Neuronal stem cell (in vitro differentiated cells): ENCODE measurements at regions not wholly inside any gene's neighbourhood (a gene's known extent, or its start where the extent isn't known, plus 50 kb on each side); places are given as distances from the start of the nearest gene placed in this dataset.

Experiments
- DNase-seq: peaks from one replicate; pipeline ENCODE4 v3.0.0-alpha.2; 2013; ENCODE audit warnings: low spot score
- H2AFZ ChIP-seq: one replicate; pipeline ENCODE4 v1.6.1; 2013; ENCODE audit warnings: mild to moderate bottlenecking, low read length, inconsistent platforms
- H2AK5ac ChIP-seq: 2 replicates; pipeline ENCODE4 v1.6.1; 2013; ENCODE audit warnings: low read depth, mild to moderate bottlenecking, inconsistent platforms, low read length, moderate library complexity, mixed read lengths
- H2BK120ac ChIP-seq: 2 replicates; pipeline ENCODE4 v1.6.1; 2013; ENCODE audit warnings: low read depth, mild to moderate bottlenecking, inconsistent platforms, low read length, moderate library complexity, mixed read lengths
- H2BK12ac ChIP-seq: one replicate; pipeline ENCODE4 v1.6.1; 2013; ENCODE audit warnings: low read length, inconsistent platforms
- H2BK15ac ChIP-seq: 2 replicates; pipeline ENCODE4 v1.6.1; 2013; ENCODE audit warnings: mild to moderate bottlenecking, low read length, inconsistent platforms, mixed read lengths
- H2BK5ac ChIP-seq: one replicate; pipeline ENCODE4 v1.6.1; 2013; ENCODE audit warnings: inconsistent platforms, mild to moderate bottlenecking, low read length, moderate library complexity
- H3K14ac ChIP-seq: one replicate; pipeline ENCODE4 v1.6.1; 2013; ENCODE audit warnings: low read length, inconsistent platforms
- H3K18ac ChIP-seq: 2 replicates; pipeline ENCODE4 v1.6.1; 2013; ENCODE audit warnings: low read length, inconsistent platforms
- H3K23ac ChIP-seq: 2 replicates; pipeline ENCODE4 v1.6.1; 2013; ENCODE audit warnings: low read depth, mild to moderate bottlenecking, mixed read lengths, low read length, inconsistent platforms; ENCODE audit not compliant: poor library complexity
- H3K27ac ChIP-seq: replicated peaks from 3 replicates; pipeline ENCODE4 v1.5.1; 2013; ENCODE audit warnings: low read length, inconsistent platforms
- H3K27me3 ChIP-seq, 3 experiments: 2 replicates each; pipeline ENCODE4 v1.6.1; 2013; ENCODE audit warnings: low read length in 3 of 3, mild to moderate bottlenecking in 2 of 3, inconsistent platforms in 1 of 3, low read depth in 1 of 3, mixed read lengths in 1 of 3, moderate library complexity in 1 of 3; ENCODE audit not compliant: control insufficient read depth in 3 of 3, insufficient read depth in 3 of 3
- H3K36me3 ChIP-seq, 2 donors: replicated peaks in 1 of 2; 2 replicates each; pipeline ENCODE4 v1.6.1; 2013; ENCODE audit warnings: low read length in 2 of 2; ENCODE audit not compliant: control insufficient read depth in 2 of 2, insufficient read depth in 2 of 2
- H3K4ac ChIP-seq: 2 replicates; pipeline ENCODE4 v1.6.1; 2013; ENCODE audit warnings: inconsistent platforms, mild to moderate bottlenecking, low read length, moderate library complexity
- H3K4me1 ChIP-seq, 2 donors: 1 replicate in 1 of 2; 2 replicates in 1 of 2; pipeline ENCODE4 v1.6.1; 2013; ENCODE audit warnings: low read length in 2 of 2, low read depth in 1 of 2; ENCODE audit not compliant: control insufficient read depth in 2 of 2, insufficient read depth in 1 of 2
- H3K4me2 ChIP-seq: one replicate; pipeline ENCODE4 v1.6.1; 2013; ENCODE audit warnings: mild to moderate bottlenecking, low read length, inconsistent platforms; ENCODE audit not compliant: insufficient read depth, poor library complexity, severe bottlenecking
- H3K4me3 ChIP-seq, 2 donors: 2 replicates each; pipeline ENCODE4 v1.5.1; 2013; ENCODE audit warnings: low read length in 2 of 2, mild to moderate bottlenecking in 2 of 2, inconsistent platforms in 1 of 2, moderate library complexity in 1 of 2
- H3K79me1 ChIP-seq: one replicate; pipeline ENCODE4 v1.6.1; 2013; ENCODE audit warnings: low read depth, mild to moderate bottlenecking, inconsistent platforms, low read length, moderate library complexity
- H3K9ac ChIP-seq: one replicate; pipeline ENCODE4 v1.6.1; 2013; ENCODE audit warnings: mild to moderate bottlenecking, low read depth, low read length, inconsistent platforms; ENCODE audit not compliant: poor library complexity
- H3K9me3 ChIP-seq, 2 donors: replicated peaks in 1 of 2; 2 replicates each; pipeline versions ENCODE3 to v1.6.1; 2013; ENCODE audit warnings: low read length in 2 of 2, mild to moderate bottlenecking in 2 of 2, inconsistent platforms in 1 of 2, low read depth in 1 of 2, mixed read lengths in 1 of 2, moderate library complexity in 1 of 2; ENCODE audit not compliant: control insufficient read depth in 2 of 2, insufficient read depth in 1 of 2
- H4K8ac ChIP-seq: one replicate; pipeline ENCODE4 v1.6.1; 2013; ENCODE audit warnings: low read depth, mild to moderate bottlenecking, inconsistent platforms, low read length, moderate library complexity
- H4K91ac ChIP-seq: one replicate; pipeline ENCODE4 v1.6.1; 2013; ENCODE audit warnings: low read length, low read depth, mild to moderate bottlenecking, inconsistent platforms; ENCODE audit not compliant: poor library complexity
- WGBS, 2 donors: extraction: QIAGEN DNeasy Blood & Tissue Kit; methylation state at CpG; one replicate each; pipeline ENCODE4 v1.1.7; 2013; ENCODE audit warnings: missing lambda C conversion rate in 2 of 2, mixed read lengths in 1 of 2; ENCODE audit not compliant: insufficient read length in 2 of 2, insufficient replicate concordance in 1 of 2; ENCODE audit errors: extremely low coverage in 2 of 2; 5-methylcytosine and 5-hydroxymethylcytosine counted together

- no CpG with 5 or more reads among the region's 2 CpGs for WGBS, 2 donors
These were observed 247.1 kb upstream of the MON1B start for GRCh38 chr16:76943921-76944320.

GRCh38 chr16:76946879-76947278, 244.1 kb upstream of the MON1B start:
- Histone ChIP-seq H3K4me3 (no peak overlapping the region), H3K36me3 (no peaks in the 10 kb centered on the region), H4K8ac (no peak overlapping the region), H4K91ac (no peak overlapping the region), H2BK12ac (no peak overlapping the region), H3K4me2 (no peak overlapping the region), H3K27me3 (no peaks in the 10 kb centered on the region), H3K14ac (no peak overlapping the region), H3K79me1 (no peaks in the 10 kb centered on the region), H3K23ac (no peak overlapping the region), H2BK5ac (no peak overlapping the region), H2AFZ (no peak overlapping the region), H2AK5ac (no peak overlapping the region), H3K9me3 (no peaks in the 10 kb centered on the region), H2BK120ac (no peak overlapping the region), H3K4me1 (no peaks in the 10 kb centered on the region), H3K18ac (no peak overlapping the region), H3K9ac (no peak overlapping the region), H2BK15ac (no peak overlapping the region), H3K4ac (no peak overlapping the region), H3K27ac (no peak overlapping the region)
- no CpG with 5 or more reads among the region's 3 CpGs for WGBS, 2 donors
- DNase-seq: no peak

More at GRCh38 chr16:76943921-76944320, 247.1 kb upstream of the MON1B start:
- Histone ChIP-seq H3K4ac (no peak overlapping the region), H3K14ac (no peak overlapping the region), H2BK15ac (no peak overlapping the region), H3K27me3 (no peaks in the 10 kb centered on the region), H3K79me1 (no peaks in the 10 kb centered on the region), H3K27ac (no peak overlapping the region), H3K4me3 (no peak overlapping the region), H3K36me3 (no peaks in the 10 kb centered on the region), H4K91ac (no peak overlapping the region), H2BK120ac (no peak overlapping the region), H3K9me3 (no peaks in the 10 kb centered on the region), H2AFZ (no peak overlapping the region), H3K4me1 (peaks cover 0 to 2% of the 10 kb centered on the region in 2 donors), H2AK5ac (no peak overlapping the region), H3K23ac (no peak overlapping the region), H2BK5ac (no peak overlapping the region), H3K4me2 (no peak overlapping the region), H3K18ac (no peak overlapping the region), H4K8ac (no peak overlapping the region), H2BK12ac (no peak overlapping the region), H3K9ac (no peak overlapping the region)
- DNase-seq: no peak

- no peak overlapping the region for H4K91ac ChIP-seq
- no peak overlapping the region for H3K14ac ChIP-seq
- no peak overlapping the region for H3K4me2 ChIP-seq
- H3K4me1 ChIP-seq: no peaks in the 10 kb centered on the region
- no CpG with 5 or more reads among the region's 4 CpGs for WGBS, 2 donors
- H3K23ac ChIP-seq: no peak overlapping the region
- no peak overlapping the region for H2BK15ac ChIP-seq
- H2BK120ac ChIP-seq: no peak overlapping the region
- H4K8ac ChIP-seq: no peak overlapping the region
- H3K4ac ChIP-seq: no peak overlapping the region
- no peak overlapping the region for H2BK5ac ChIP-seq
- no peaks in the 10 kb centered on the region for H3K27me3 ChIP-seq
- no peak overlapping the region for H3K9ac ChIP-seq
- H2BK12ac ChIP-seq: no peak overlapping the region
- H3K27ac ChIP-seq: no peak overlapping the region
- H3K36me3 ChIP-seq: no peaks in the 10 kb centered on the region
- no peak overlapping the region for H3K4me3 ChIP-seq
- H2AK5ac ChIP-seq: no peak overlapping the region
- no peak overlapping the region for H3K18ac ChIP-seq
- no peak overlapping the region for H2AFZ ChIP-seq
- no peaks in the 10 kb centered on the region for H3K9me3 ChIP-seq
- DNase-seq: no peak
- H3K79me1 ChIP-seq: no peaks in the 10 kb centered on the region
These were observed 243.2 kb upstream of the MON1B start for GRCh38 chr16:76947749-76948148.

- H3K4me2 ChIP-seq: no peak overlapping the region
- H2AFZ ChIP-seq: no peak overlapping the region
- H2BK120ac ChIP-seq: no peak overlapping the region
- no peak overlapping the region for H3K9ac ChIP-seq
- no peaks in the 10 kb centered on the region for H3K9me3 ChIP-seq
- H3K4ac ChIP-seq: no peak overlapping the region
- H3K23ac ChIP-seq: no peak overlapping the region
- no peak overlapping the region for H4K91ac ChIP-seq
- no peak overlapping the region for H3K14ac ChIP-seq
- H4K8ac ChIP-seq: no peak overlapping the region
- H3K79me1 ChIP-seq: no peaks in the 10 kb centered on the region
- no peak overlapping the region for H2BK5ac ChIP-seq
- no peak overlapping the region for H3K4me3 ChIP-seq
- no peak for DNase-seq
- no peaks in the 10 kb centered on the region for H3K36me3 ChIP-seq
- H2AK5ac ChIP-seq: no peak overlapping the region
- H3K18ac ChIP-seq: no peak overlapping the region
- no peak overlapping the region for H3K27ac ChIP-seq
- WGBS, 2 donors: no CpG with 5 or more reads among the region's 5 CpGs
- H2BK15ac ChIP-seq: no peak overlapping the region
- no peak overlapping the region for H2BK12ac ChIP-seq
- H3K27me3 ChIP-seq: no peaks in the 10 kb centered on the region
- H3K4me1 ChIP-seq: no peaks in the 10 kb centered on the region
These were observed 235.4 kb upstream of the MON1B start for GRCh38 chr16:76955629-76956028.
